ENCODE measurements at regions not wholly inside any gene's neighbourhood (a gene's known extent, or its start where the extent isn't known, plus 50 kb on each side); places are given as distances from the start of the nearest gene placed in this dataset.

DNA sequence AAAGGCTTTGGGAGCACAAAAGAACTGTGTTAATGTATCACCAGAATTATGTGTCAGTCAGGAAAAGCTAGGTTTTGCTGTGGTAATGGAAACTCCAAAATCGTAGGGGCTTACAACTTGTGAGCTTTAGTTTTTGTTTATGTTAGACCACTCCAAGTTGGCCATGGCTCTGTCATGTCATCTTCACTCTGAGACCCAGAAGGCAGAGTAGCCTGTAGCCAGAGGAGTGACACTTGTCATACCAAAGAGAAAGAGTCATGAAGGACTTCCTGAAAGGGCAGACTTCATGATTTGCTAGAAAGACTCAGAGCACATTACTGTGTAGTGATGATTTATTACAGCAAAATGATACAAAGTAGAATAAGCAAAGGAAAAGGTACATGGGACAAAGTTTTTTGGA, 133.6 kb upstream of the SSTR1 start:
- H3K36me3 Mint-ChIP-seq: no peaks in the 10 kb centered on the region

GRCh38 chr14:38074754-38075153, 132.9 kb upstream of the SSTR1 start:
- Histone ChIP-seq H3K36me3 (no peaks in the 10 kb centered on the region), H4K20me1 (ENCODE audit: low read depth) (no peaks in the 10 kb centered on the region), H3K4me2 (no peak overlapping the region), H2AFZ (replicated peaks) (no peak overlapping the region), H3K9me3 (ENCODE audit: low read depth) (no peaks in the 10 kb centered on the region), H3K4me3 (no peak overlapping the region), H3K27me3 (no peaks in the 10 kb centered on the region), H3K79me2 (ENCODE audit: low read depth) (no peaks in the 10 kb centered on the region), H3K27ac (no peak overlapping the region), H3F3A (ENCODE audit: low read depth) (no peaks in the 10 kb centered on the region), H3K9ac (no peak overlapping the region), H3K4me1 (peaks cover 5% of the 10 kb centered on the region)
- peaks cover 2% of the 10 kb centered on the region for H3K9me3 Mint-ChIP-seq
- no peaks in the 10 kb centered on the region for H3K36me3 Mint-ChIP-seq
- H3K27me3 Mint-ChIP-seq (ENCODE audit: insufficient read depth, low read depth): no peaks in the 10 kb centered on the region
- no peak for DNase-seq (ENCODE audit: low spot score)
- no peak overlapping the region for H3K4me3 Mint-ChIP-seq
- no peaks in the 10 kb centered on the region for H3K4me1 Mint-ChIP-seq
- no peak for TF ChIP-seq CTCF (IDR thresholded peaks at IDR 0.05)
- TF ChIP-seq EZH2phosphoT487 (IDR thresholded peaks at IDR 0.05): no peak
- no peak for TF ChIP-seq EZH2 (IDR thresholded peaks at IDR 0.05)
- H3K27ac Mint-ChIP-seq: no peak overlapping the region

More for the DNA sequence above, 133.6 kb upstream of the SSTR1 start:
- no peaks in the 10 kb centered on the region for H3K4me1 Mint-ChIP-seq
- no peak overlapping the region for H3K27ac Mint-ChIP-seq
- H3K27me3 ChIP-seq: no peaks in the 10 kb centered on the region
- no peaks in the 10 kb centered on the region for H3K27me3 Mint-ChIP-seq (ENCODE audit: insufficient read depth, low read depth)
- H3K4me3 ChIP-seq: no peak overlapping the region
- H3K4me2 ChIP-seq: no peak overlapping the region
- H3K4me1 ChIP-seq: peaks cover 5% of the 10 kb centered on the region
- TF ChIP-seq EZH2 (IDR thresholded peaks at IDR 0.05): no peak
- TF ChIP-seq CTCF (IDR thresholded peaks at IDR 0.05): no peak
- TF ChIP-seq EZH2phosphoT487 (IDR thresholded peaks at IDR 0.05): no peak
- H3K27ac ChIP-seq: no peak overlapping the region
- H3K9me3 ChIP-seq (ENCODE audit: low read depth): no peaks in the 10 kb centered on the region
- H4K20me1 ChIP-seq (ENCODE audit: low read depth): no peaks in the 10 kb centered on the region
- no peaks in the 10 kb centered on the region for H3K79me2 ChIP-seq (ENCODE audit: low read depth)
- H3K36me3 ChIP-seq: no peaks in the 10 kb centered on the region
- no peaks in the 10 kb centered on the region for H3F3A ChIP-seq (ENCODE audit: low read depth)
- H3K4me3 Mint-ChIP-seq: no peak overlapping the region
- peaks cover 2% of the 10 kb centered on the region for H3K9me3 Mint-ChIP-seq
- no peak overlapping the region for H3K9ac ChIP-seq
- H2AFZ ChIP-seq (replicated peaks): no peak overlapping the region
- DNase-seq (ENCODE audit: low spot score): no peak

DNA sequence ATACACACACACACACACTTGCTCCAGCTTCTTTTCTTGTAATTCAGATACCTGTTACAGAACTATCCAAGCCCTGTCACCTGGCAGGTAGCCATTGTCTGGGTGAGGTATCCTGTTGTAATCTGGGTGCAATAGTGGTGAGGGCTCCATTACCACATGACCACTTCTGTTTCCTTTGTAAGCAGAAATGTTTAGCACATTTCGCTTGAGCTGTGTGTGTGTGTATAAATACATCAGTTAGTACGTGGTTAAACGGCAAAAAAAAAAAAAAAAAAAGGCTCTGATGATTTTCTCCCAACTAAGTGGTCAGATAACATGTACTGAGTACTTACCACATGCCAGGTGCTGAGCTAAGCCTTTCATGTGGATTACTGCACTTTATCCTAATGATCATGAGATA, 129.3 kb upstream of the SSTR1 start:
- H3K4me1 ChIP-seq: peaks cover 5% of the 10 kb centered on the region
- H3K27ac Mint-ChIP-seq: no peak overlapping the region
- no peaks in the 10 kb centered on the region for H3K4me1 Mint-ChIP-seq
- H4K20me1 ChIP-seq (ENCODE audit: low read depth): no peaks in the 10 kb centered on the region
- H3K4me3 ChIP-seq: no peak overlapping the region
- H3K9ac ChIP-seq: no peak overlapping the region
- TF ChIP-seq EZH2 (IDR thresholded peaks at IDR 0.05): no peak
- H3K27me3 ChIP-seq: no peaks in the 10 kb centered on the region
- no peaks in the 10 kb centered on the region for H3K9me3 ChIP-seq (ENCODE audit: low read depth)
- H3K36me3 ChIP-seq: no peaks in the 10 kb centered on the region
- H2AFZ ChIP-seq (replicated peaks): no peak overlapping the region
- no peaks in the 10 kb centered on the region for H3K79me2 ChIP-seq (ENCODE audit: low read depth)
- no peaks in the 10 kb centered on the region for H3F3A ChIP-seq (ENCODE audit: low read depth)
- H3K36me3 Mint-ChIP-seq: no peaks in the 10 kb centered on the region
- no peaks in the 10 kb centered on the region for H3K27me3 Mint-ChIP-seq (ENCODE audit: insufficient read depth, low read depth)
- no peak overlapping the region for H3K4me3 Mint-ChIP-seq
- H3K4me2 ChIP-seq: no peak overlapping the region
- H3K27ac ChIP-seq: no peak overlapping the region
- DNase-seq (ENCODE audit: low spot score): no peak
- peaks cover 2% of the 10 kb centered on the region for H3K9me3 Mint-ChIP-seq

DNA sequence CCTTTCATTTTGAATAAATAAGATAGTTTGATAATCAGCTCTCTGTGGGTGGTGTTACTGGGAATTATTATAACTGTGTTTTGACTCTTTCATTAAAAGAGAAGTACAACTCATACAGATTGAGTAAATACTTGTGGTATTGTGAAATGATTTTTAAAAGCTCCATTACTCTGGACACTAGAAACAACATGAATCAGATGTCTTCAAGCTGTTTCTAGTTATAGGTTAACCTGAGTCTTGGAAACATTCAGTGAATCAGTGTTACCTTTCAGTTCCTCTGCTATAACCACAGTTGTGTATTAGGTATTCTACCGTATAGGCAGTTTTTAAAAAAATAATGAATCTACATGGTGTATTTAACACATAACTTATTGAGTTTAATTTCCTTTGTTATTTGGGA, 128.4 kb upstream of the SSTR1 start:
- no peak overlapping the region for H3K4me3 ChIP-seq
- Mint-ChIP-seq H3K9me3 (peaks cover 2% of the 10 kb centered on the region), H3K27ac (no peak overlapping the region), H3K4me1 (no peaks in the 10 kb centered on the region), H3K4me3 (no peak overlapping the region), H3K36me3 (no peaks in the 10 kb centered on the region), H3K27me3 (ENCODE audit: insufficient read depth, low read depth) (no peaks in the 10 kb centered on the region)
- no peak overlapping the region for H2AFZ ChIP-seq (replicated peaks)
- H4K20me1 ChIP-seq (ENCODE audit: low read depth): no peaks in the 10 kb centered on the region
- H3K9ac ChIP-seq: no peak overlapping the region
- no peaks in the 10 kb centered on the region for H3K27me3 ChIP-seq
- TF ChIP-seq EZH2phosphoT487 (IDR thresholded peaks at IDR 0.05) (no peak), EZH2 (IDR thresholded peaks at IDR 0.05) (no peak), CTCF (IDR thresholded peaks at IDR 0.05) (no peak)
- H3K9me3 ChIP-seq (ENCODE audit: low read depth): no peaks in the 10 kb centered on the region
- H3K79me2 ChIP-seq (ENCODE audit: low read depth): no peaks in the 10 kb centered on the region
- no peak overlapping the region for H3K4me2 ChIP-seq
- no peak overlapping the region for H3K27ac ChIP-seq
- DNase-seq (ENCODE audit: low spot score): no peak
- H3K4me1 ChIP-seq: peaks cover 5% of the 10 kb centered on the region
- no peaks in the 10 kb centered on the region for H3K36me3 ChIP-seq
- H3F3A ChIP-seq (ENCODE audit: low read depth): no peaks in the 10 kb centered on the region
